Keratinocyte (primary cell): ENCODE measurements at regions not wholly inside any gene's neighbourhood (a gene's known extent, or its start where the extent isn't known, plus 50 kb on each side); places are given as distances from the start of the nearest gene placed in this dataset.

Experiments
- DNase-seq: peaks from one replicate; pipeline ENCODE4 v3.0.0-alpha.2; 2011; ENCODE audit warnings: low read depth, missing footprints, low spot score
- FAIRE-seq: peaks from 2 replicates; lab custom pipeline; 2011; peaks lifted over from hg19 to GRCh38; lab: Jason Lieb, UNC
- H2AFZ ChIP-seq: 2 replicates; pipeline ENCODE4 v1.6.0; 2012; ENCODE audit warnings: low read length, control low read depth, inconsistent platforms; ENCODE audit not compliant: control insufficient read depth
- H3K27ac ChIP-seq: 2 replicates; pipeline ENCODE4 v1.5.1; 2011; ENCODE audit warnings: low read length; ENCODE audit not compliant: control insufficient read depth, insufficient read depth
- H3K27me3 ChIP-seq: 3 replicates; pipeline ENCODE4 v1.6.0; 2011; ENCODE audit warnings: low read length; ENCODE audit not compliant: control insufficient read depth, insufficient read depth; ENCODE audit errors: extremely low read depth
- H3K36me3 ChIP-seq, 2 experiments: 2 replicates in 1 of 2; 3 replicates in 1 of 2; pipeline ENCODE4 v1.5.1; 2011; ENCODE audit warnings: low read length in 2 of 2, mild to moderate bottlenecking in 1 of 2; ENCODE audit not compliant: control insufficient read depth in 2 of 2, insufficient read depth in 2 of 2; ENCODE audit errors: extremely low read depth in 1 of 2
- H3K4me1 ChIP-seq: 3 replicates; pipeline ENCODE4 v1.5.1; 2011; ENCODE audit warnings: low read length; ENCODE audit not compliant: control insufficient read depth, insufficient read depth; ENCODE audit errors: extremely low read depth
- H3K4me2 ChIP-seq: 3 replicates; pipeline ENCODE4 v1.6.0; 2011; ENCODE audit warnings: low read depth, low read length; ENCODE audit not compliant: control insufficient read depth, insufficient read depth; ENCODE audit errors: extremely low read depth
- H3K4me3 ChIP-seq, 3 experiments: fragments of 200-600 bp in 1 of 3; sonication (generic) in 1 of 3; 2 replicates in 2 of 3; 3 replicates in 1 of 3; pipeline ENCODE4 v1.5.1; 2011 to 2016; ENCODE audit warnings: low read length in 3 of 3, mild to moderate bottlenecking in 3 of 3, control low read depth in 2 of 3, inconsistent platforms in 1 of 3, low read depth in 1 of 3, mixed read lengths in 1 of 3, mixed run types in 1 of 3, moderate library complexity in 1 of 3; ENCODE audit not compliant: control insufficient read depth in 2 of 3, insufficient read depth in 2 of 3; ENCODE audit errors: extremely low read depth in 1 of 3
- H3K79me2 ChIP-seq: 2 replicates; pipeline ENCODE4 v1.6.0; 2012; ENCODE audit warnings: low read length; ENCODE audit not compliant: control insufficient read depth, insufficient read depth
- H3K9ac ChIP-seq: 3 replicates; pipeline ENCODE4 v1.6.0; 2011; ENCODE audit warnings: low read length; ENCODE audit not compliant: control insufficient read depth, insufficient read depth; ENCODE audit errors: extremely low read depth
- H3K9me1 ChIP-seq: 3 replicates; pipeline ENCODE4 v1.6.0; 2011; ENCODE audit warnings: low read length; ENCODE audit not compliant: control insufficient read depth, insufficient read depth; ENCODE audit errors: extremely low read depth
- H3K9me3 ChIP-seq: 2 replicates; pipeline ENCODE4 v1.5.1; 2012; ENCODE audit warnings: low read depth, low read length; ENCODE audit not compliant: control insufficient read depth
- H4K20me1 ChIP-seq: 3 replicates; pipeline ENCODE4 v1.6.0; 2011; ENCODE audit warnings: low read length; ENCODE audit not compliant: control insufficient read depth, insufficient read depth; ENCODE audit errors: extremely low read depth
- CTCF ChIP-seq, 3 experiments: IDR thresholded peaks in 1 of 3; conservative IDR thresholded peaks in 1 of 3; optimal IDR thresholded peaks in 1 of 3; 2 replicates in 2 of 3; 3 replicates in 1 of 3; pipeline versions ENCODE3 to v1.5.1; 2011; ENCODE audit warnings: low read length in 3 of 3, mild to moderate bottlenecking in 3 of 3, moderate library complexity in 2 of 3, control low read depth in 1 of 3, inconsistent platforms in 1 of 3; ENCODE audit not compliant: insufficient read depth in 2 of 3; ENCODE audit errors: extremely low read depth in 1 of 3
- EZH2 ChIP-seq: IDR thresholded peaks from one replicate; pipeline ENCODE4 v1.6.1; 2012; ENCODE audit warnings: inconsistent platforms, mild to moderate bottlenecking, low read length, moderate library complexity
- dilution Hi-C: fragments of 300-500 bp; cut with MboI; formaldehyde crosslinking; loops from one replicate; pipeline ENCODE4 v1.7.0; 2020; ENCODE audit warnings: low sequenced_read_pairs; ENCODE audit not compliant: extremely low pct_ligation_motif_present

- H3K4me1 ChIP-seq, result no peaks in the 10 kb centered on the region
- FAIRE-seq, result no peak
These were observed 1659.6 kb downstream of the NCAM2 start for GRCh38 chr21:22657781-22658180.

GRCh38 chr21:22670148-22670547, 1671.9 kb downstream of the NCAM2 start:
- no peak for DNase-seq
- no peak for FAIRE-seq
- Histone ChIP-seq H3K4me3 (no peak overlapping the region), H3K9ac (no peak overlapping the region), H3K27me3 (no peaks in the 10 kb centered on the region), H3K79me2 (no peaks in the 10 kb centered on the region), H3K9me3 (peaks cover 4% of the 10 kb centered on the region), H4K20me1 (no peaks in the 10 kb centered on the region), H3K9me1 (no peaks in the 10 kb centered on the region), H3K27ac (no peak overlapping the region), H3K36me3 (no peaks in the 10 kb centered on the region), H3K4me1 (no peaks in the 10 kb centered on the region), H3K4me2 (no peak overlapping the region), H2AFZ (no peak overlapping the region)
- TF ChIP-seq CTCF (optimal IDR thresholded peaks at IDR 0.05 in 1 of 3, IDR thresholded peaks at IDR 0.05 in 1 of 3, conservative IDR thresholded peaks at IDR 0.05 in 1 of 3; ENCODE audit: extremely low read depth in 1 of 3, insufficient read depth in 2 of 3, low read length in 3 of 3), result no peak
- no peak for TF ChIP-seq EZH2
- dilution Hi-C loops, result no loop called here

More at GRCh38 chr21:22657781-22658180, 1659.6 kb downstream of the NCAM2 start:
- dilution Hi-C loops, result no loop called here
- no peaks in the 10 kb centered on the region for H3K9me1 ChIP-seq
- no peak overlapping the region for H2AFZ ChIP-seq
- H3K36me3 ChIP-seq, result no peaks in the 10 kb centered on the region
- no peak overlapping the region for H3K9ac ChIP-seq
- no peaks in the 10 kb centered on the region for H3K79me2 ChIP-seq
- H3K27me3 ChIP-seq, result no peaks in the 10 kb centered on the region
- no peak overlapping the region for H3K4me3 ChIP-seq
- H3K27ac ChIP-seq, result no peak overlapping the region
- H3K4me2 ChIP-seq, result no peak overlapping the region
- TF ChIP-seq CTCF (optimal IDR thresholded peaks at IDR 0.05 in 1 of 3, IDR thresholded peaks at IDR 0.05 in 1 of 3, conservative IDR thresholded peaks at IDR 0.05 in 1 of 3; ENCODE audit: extremely low read depth in 1 of 3, insufficient read depth in 2 of 3, low read length in 3 of 3) (no peak), EZH2 (no peak)
- DNase-seq, result no peak
- peaks cover 2% of the 10 kb centered on the region for H3K9me3 ChIP-seq
- H4K20me1 ChIP-seq, result no peaks in the 10 kb centered on the region
